ENCODE measurements at regions not wholly inside any gene's neighbourhood (a gene's known extent, or its start where the extent isn't known, plus 50 kb on each side); places are given as distances from the start of the nearest gene placed in this dataset.
A peak's percentile ranks its signal among the peaks of the same experiment; 100 is the strongest.

DNA sequence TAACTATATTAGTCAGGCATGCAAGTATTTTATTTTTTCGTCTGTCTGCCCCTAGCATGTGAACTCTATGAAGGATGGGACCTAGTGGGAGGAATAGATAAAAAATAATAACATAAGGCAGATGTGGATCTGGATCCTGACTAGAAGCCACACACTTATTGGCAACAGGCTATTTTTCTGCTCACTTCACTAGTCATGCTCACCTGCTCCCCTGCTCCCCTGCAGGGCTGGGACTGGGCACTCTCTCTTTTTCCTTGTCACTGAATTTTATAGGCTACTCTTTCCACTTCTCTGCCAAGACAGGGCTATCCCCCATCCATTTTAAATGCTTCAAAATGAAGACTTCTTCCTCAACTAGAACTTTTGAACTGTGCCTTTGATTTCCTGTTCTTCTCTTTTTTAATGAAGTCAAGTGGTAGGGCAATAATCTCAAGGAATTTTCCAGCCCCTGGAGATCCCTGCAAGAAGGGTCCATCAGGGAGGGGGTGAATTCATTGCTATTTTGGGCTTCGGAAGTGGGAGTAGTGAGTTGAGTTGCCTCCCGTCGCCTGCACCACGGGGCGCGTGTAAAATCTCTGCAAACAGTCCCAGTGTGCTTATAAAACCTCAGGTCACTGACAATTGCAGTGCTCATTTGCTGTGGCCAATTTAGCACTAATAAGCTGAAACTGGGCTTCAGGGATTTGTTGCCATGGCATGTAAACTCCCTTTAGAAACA lies 156.7 kb upstream of the NPVF start:
- BruUV-seq (replicated peaks): no TSS peak
- no peak overlapping the region for H3K4me3 ChIP-seq (ENCODE audit: low read depth, low read length, poor library complexity, severe bottlenecking)
- intact Hi-C loops (cut with micrococcal nuclease; ENCODE audit: unreplicated experiment): no loop called here
- no peak overlapping the region for H3K27ac ChIP-seq (ENCODE audit: low read depth, low read length, poor library complexity, severe bottlenecking)
- H3K9me3 ChIP-seq (ENCODE audit: low read depth, low read length, poor library complexity, severe bottlenecking): no peaks in the 10 kb centered on the region
- POLR2A ChIA-PET (ENCODE audit: low non-redundant PET): no interaction called here
- peaks cover 8% of the 10 kb centered on the region for H3K4me1 ChIP-seq (ENCODE audit: insufficient read depth, low read length, poor library complexity, severe bottlenecking)
- H3K27me3 ChIP-seq (replicated peaks; ENCODE audit: insufficient read depth, low read depth, low read length, poor library complexity): peaks cover 78% of the 10 kb centered on the region
- peak; percentile 77 for DNase-seq (ENCODE audit: low spot score)
- CTCF ChIA-PET: interaction anchor here (1.3 kb wide), 1 partner anchor 125 kb away, joined by 3 read pairs; no protein-coding TSS in a partner anchor
- TF ChIP-seq EZH2 (IDR thresholded peaks at IDR 0.05; ENCODE audit: borderline replicate concordance, low read depth, low read length, poor library complexity, severe bottlenecking): no peak
- TF ChIP-seq, protein P1, sequence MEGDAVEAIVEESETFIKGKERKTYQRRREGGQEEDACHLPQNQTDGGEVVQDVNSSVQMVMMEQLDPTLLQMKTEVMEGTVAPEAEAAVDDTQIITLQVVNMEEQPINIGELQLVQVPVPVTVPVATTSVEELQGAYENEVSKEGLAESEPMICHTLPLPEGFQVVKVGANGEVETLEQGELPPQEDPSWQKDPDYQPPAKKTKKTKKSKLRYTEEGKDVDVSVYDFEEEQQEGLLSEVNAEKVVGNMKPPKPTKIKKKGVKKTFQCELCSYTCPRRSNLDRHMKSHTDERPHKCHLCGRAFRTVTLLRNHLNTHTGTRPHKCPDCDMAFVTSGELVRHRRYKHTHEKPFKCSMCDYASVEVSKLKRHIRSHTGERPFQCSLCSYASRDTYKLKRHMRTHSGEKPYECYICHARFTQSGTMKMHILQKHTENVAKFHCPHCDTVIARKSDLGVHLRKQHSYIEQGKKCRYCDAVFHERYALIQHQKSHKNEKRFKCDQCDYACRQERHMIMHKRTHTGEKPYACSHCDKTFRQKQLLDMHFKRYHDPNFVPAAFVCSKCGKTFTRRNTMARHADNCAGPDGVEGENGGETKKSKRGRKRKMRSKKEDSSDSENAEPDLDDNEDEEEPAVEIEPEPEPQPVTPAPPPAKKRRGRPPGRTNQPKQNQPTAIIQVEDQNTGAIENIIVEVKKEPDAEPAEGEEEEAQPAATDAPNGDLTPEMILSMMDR (conservative IDR thresholded peaks at IDR 0.05; ENCODE audit: low read depth, low read length): no peak
- H3K36me3 ChIP-seq (ENCODE audit: insufficient read depth, low read length, poor library complexity, severe bottlenecking): no peaks in the 10 kb centered on the region

DNA sequence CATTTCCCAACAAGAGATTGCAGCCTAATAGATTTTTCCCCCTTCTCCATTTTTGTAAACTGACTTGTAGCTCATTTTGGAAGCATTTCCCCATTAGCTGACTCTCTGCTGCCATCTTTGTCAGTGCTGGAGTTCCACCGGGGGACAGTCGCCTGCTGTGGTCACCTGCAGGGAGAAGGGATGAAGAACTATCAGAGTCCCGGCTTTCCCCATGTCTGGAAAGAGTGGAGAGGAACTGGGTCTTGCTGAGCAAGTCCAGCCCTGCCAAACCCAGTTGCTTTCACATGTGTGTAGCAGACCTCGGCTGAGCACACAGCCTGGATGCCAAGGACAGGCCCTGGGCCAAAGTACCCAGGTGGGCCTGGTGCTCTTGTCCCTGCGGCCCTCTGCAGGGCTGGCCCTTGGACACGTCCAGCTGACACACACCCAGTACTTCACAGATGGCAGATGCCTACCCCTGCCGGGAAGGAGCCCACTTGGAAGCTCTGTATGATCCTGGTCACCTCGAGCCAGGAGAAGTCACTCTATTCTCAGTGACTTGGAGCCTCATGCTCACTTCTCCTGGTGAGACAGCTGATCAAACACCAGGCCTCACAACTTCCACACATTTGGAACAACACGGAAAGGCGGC lies 157.3 kb upstream of the NPVF start:
- DNase-seq (ENCODE audit: low spot score): no peak
- no peaks in the 10 kb centered on the region for H3K36me3 ChIP-seq (ENCODE audit: insufficient read depth, low read length, poor library complexity, severe bottlenecking)
- POLR2A ChIA-PET (ENCODE audit: low non-redundant PET): no interaction called here
- TF ChIP-seq EZH2 (IDR thresholded peaks at IDR 0.05; ENCODE audit: borderline replicate concordance, low read depth, low read length, poor library complexity, severe bottlenecking): no peak
- TF ChIP-seq, protein P1 (conservative IDR thresholded peaks at IDR 0.05; ENCODE audit: low read depth, low read length): no peak
- H3K4me3 ChIP-seq (ENCODE audit: low read depth, low read length, poor library complexity, severe bottlenecking): no peak overlapping the region
- no peak overlapping the region for H3K27ac ChIP-seq (ENCODE audit: low read depth, low read length, poor library complexity, severe bottlenecking)
- H3K4me1 ChIP-seq (ENCODE audit: insufficient read depth, low read length, poor library complexity, severe bottlenecking): peaks cover 8% of the 10 kb centered on the region
- BruUV-seq (replicated peaks): no TSS peak
- intact Hi-C loops (cut with micrococcal nuclease; ENCODE audit: unreplicated experiment): no loop called here
- CTCF ChIA-PET: interaction anchor here (1.3 kb wide), 1 partner anchor 126 kb away, joined by 3 read pairs; no protein-coding TSS in a partner anchor
- H3K27me3 ChIP-seq (replicated peaks; ENCODE audit: insufficient read depth, low read depth, low read length, poor library complexity): peaks cover 77% of the 10 kb centered on the region
- no peaks in the 10 kb centered on the region for H3K9me3 ChIP-seq (ENCODE audit: low read depth, low read length, poor library complexity, severe bottlenecking)

DNA sequence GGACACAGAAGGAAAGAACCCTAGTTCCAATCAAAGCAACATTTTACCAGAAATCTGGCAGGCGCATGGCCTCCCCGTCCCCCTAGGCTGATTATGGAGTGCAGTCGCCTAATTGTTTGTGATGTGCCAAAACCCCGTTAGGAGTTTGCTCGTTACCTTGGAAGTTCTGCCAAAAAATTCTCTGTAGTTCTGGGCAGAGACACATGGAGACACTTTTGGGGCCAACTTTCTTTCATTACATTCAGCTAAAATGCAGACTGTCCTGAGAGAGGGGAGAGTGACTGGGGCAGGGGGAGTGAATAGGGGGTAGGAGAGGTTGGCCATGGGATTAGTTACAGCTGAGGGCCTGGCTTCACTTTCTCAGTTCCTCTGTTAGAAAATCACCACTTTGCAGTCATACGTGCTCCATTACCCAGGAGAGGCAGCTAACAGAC lies 158.0 kb upstream of the NPVF start:
- H3K9me3 ChIP-seq (ENCODE audit: low read depth, low read length, poor library complexity, severe bottlenecking): no peaks in the 10 kb centered on the region
- DNase-seq (ENCODE audit: low spot score): no peak
- H3K27ac ChIP-seq (ENCODE audit: low read depth, low read length, poor library complexity, severe bottlenecking): no peak overlapping the region
- H3K36me3 ChIP-seq (ENCODE audit: insufficient read depth, low read length, poor library complexity, severe bottlenecking): no peaks in the 10 kb centered on the region
- ChIA-PET POLR2A (ENCODE audit: low non-redundant PET) (no interaction called here), CTCF (interaction anchor here (1.3 kb wide), 1 partner anchor 127 kb away, joined by 3 read pairs; no protein-coding TSS in a partner anchor)
- no TSS peak for BruUV-seq (replicated peaks)
- H3K27me3 ChIP-seq (replicated peaks; ENCODE audit: insufficient read depth, low read depth, low read length, poor library complexity): peaks cover 75% of the 10 kb centered on the region
- TF ChIP-seq, protein P1 (conservative IDR thresholded peaks at IDR 0.05; ENCODE audit: low read depth, low read length): no peak
- TF ChIP-seq EZH2 (IDR thresholded peaks at IDR 0.05; ENCODE audit: borderline replicate concordance, low read depth, low read length, poor library complexity, severe bottlenecking): no peak
- intact Hi-C loops (cut with micrococcal nuclease; ENCODE audit: unreplicated experiment): no loop called here
- peaks cover 8% of the 10 kb centered on the region for H3K4me1 ChIP-seq (ENCODE audit: insufficient read depth, low read length, poor library complexity, severe bottlenecking)
- no peak overlapping the region for H3K4me3 ChIP-seq (ENCODE audit: low read depth, low read length, poor library complexity, severe bottlenecking)
